ENCODE measurements at regions not wholly inside any gene's neighbourhood (a gene's known extent, or its start where the extent isn't known, plus 50 kb on each side); places are given as distances from the start of the nearest gene placed in this dataset.

GRCh38 chr3:117097351-117097750 lies 387.8 kb downstream of the TUSC7 start:
- TF ChIP-seq CTCF (IDR thresholded peaks at IDR 0.05; ENCODE audit: low read depth, low read length) (no peak), POLR2A (IDR thresholded peaks at IDR 0.05; ENCODE audit: extremely low read depth, insufficient read length) (no peak), MYC (IDR thresholded peaks at IDR 0.05; ENCODE audit: low read depth, low read length) (no peak)
- TF ChIP-seq, protein P1, sequence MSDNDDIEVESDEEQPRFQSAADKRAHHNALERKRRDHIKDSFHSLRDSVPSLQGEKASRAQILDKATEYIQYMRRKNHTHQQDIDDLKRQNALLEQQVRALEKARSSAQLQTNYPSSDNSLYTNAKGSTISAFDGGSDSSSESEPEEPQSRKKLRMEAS (IDR thresholded peaks at IDR 0.05; ENCODE audit: low read depth, low read length), result no peak
